Stimulated activated CD4-positive, alpha-beta T cell treated with anti-CD3 and anti-CD28 coated beads, TNF-alpha, amount 100 ng/mL, for 1 hour (primary cell): ENCODE measurements at regions not wholly inside any gene's neighbourhood (a gene's known extent, or its start where the extent isn't known, plus 50 kb on each side); places are given as distances from the start of the nearest gene placed in this dataset.
"Not testable (repeated sequence)": the region's sequence is repeated elsewhere in the genome, so short reads cannot be mapped to it uniquely, and the experiment has no call there.

ENCODE experiments used
- DNase-seq, 3 donors: peaks; one replicate each; pipeline ENCODE4 v3.0.0-alpha.2; 2020; ENCODE audit warnings: low read depth in 3 of 3, low spot score in 1 of 3

DNA sequence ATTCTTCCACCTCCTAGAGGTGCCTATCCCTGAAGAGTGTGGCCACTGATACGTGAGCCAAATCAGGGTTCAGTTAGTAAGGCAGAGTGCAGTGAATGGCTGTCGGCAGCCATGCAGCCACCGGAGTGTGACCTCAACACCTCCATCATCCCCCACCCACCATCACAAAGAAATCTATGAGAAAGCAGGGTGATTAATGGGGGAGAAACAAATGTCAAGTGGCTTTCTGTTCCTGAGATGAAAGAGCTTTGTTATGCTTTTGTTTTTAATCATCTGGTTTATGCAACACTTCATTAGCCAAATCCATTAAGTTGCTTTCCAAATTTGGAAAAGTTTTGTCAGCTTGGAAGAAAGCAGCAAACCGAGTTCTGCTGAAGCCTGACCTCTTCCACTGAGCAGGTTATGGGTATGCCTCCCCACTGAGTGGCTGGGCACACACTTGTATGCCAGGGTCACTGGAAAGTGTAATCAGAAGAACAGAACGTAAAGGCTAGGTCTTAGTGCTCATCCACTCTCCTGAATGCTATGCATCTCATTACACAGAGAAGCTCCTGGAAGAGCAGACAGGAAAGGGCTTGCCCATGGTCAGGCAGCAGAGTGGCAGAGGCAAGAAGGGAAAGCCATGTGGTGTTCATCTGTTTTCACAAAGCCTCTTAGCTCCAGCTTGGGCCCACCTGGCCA lies 57.1 kb upstream of the ATP1B1 start:
- DNase-seq: no peak

DNA sequence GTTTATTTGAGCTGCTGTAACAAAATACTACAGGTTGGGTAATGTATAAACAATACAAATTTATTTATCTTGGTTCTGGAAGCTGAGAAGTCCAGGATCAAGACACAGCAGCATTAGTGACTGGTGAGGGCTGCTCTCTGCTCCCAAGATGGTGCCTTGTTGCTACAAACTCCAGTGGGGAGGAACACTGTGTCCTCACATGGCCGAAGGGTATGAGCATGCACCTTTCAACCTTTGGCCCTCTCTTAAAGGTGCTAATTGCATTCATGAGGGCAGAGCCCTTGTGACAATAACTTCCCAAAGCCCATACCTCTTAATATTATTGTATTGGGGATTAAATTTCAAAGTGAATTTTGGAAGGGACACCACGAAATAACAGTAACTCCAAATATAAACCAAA lies 55.3 kb upstream of the ATP1B1 start:
- DNase-seq: no peak

GRCh38 chr1:169052171-169052570 lies 54.3 kb upstream of the ATP1B1 start:
- DNase-seq: not testable (repeated sequence)

- no peak for DNase-seq
Measured at GRCh38 chr1:169052727-169053126, 53.8 kb upstream of the ATP1B1 start.

DNA sequence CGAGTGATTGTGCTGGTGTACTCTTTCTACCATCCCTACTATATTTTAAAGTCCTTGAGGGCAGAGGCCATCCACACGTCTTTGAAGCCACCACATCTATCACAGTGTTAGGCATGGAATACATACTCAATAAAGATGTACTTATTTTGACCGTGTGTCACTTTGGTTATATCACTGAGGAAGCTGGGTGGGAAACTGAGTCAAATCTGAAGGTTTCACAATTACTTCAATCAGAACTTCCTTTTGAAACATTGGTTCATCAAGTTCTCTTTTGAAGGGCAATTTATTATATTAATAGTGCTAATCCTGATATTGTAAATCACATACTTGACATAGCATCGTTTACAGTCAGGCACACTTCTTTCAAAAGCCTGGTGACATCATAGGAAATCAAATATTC lies 53.3 kb upstream of the ATP1B1 start:
- DNase-seq: no peak
